ENCODE measurements at regions not wholly inside any gene's neighbourhood (a gene's known extent, or its start where the extent isn't known, plus 50 kb on each side); places are given as distances from the start of the nearest gene placed in this dataset.

GRCh38 chr2:17160594-17160993 lies 357.6 kb downstream of the RAD51AP2 start:
- TF ChIP-seq POLR2A (IDR thresholded peaks at IDR 0.05; ENCODE audit: extremely low read depth, insufficient read length) (no peak), CTCF (IDR thresholded peaks at IDR 0.05; ENCODE audit: low read depth, low read length) (no peak), MYC (IDR thresholded peaks at IDR 0.05; ENCODE audit: low read depth, low read length) (no peak), MAX (IDR thresholded peaks at IDR 0.05; ENCODE audit: low read depth, low read length) (no peak)
